Stimulated activated CD4-positive, alpha-beta T cell treated with anti-CD3 and anti-CD28 coated beads, Interleukin-1b, Interleukin-23, amount 100 ng/mL, for 48 hours (primary cell): ENCODE measurements at regions not wholly inside any gene's neighbourhood (a gene's known extent, or its start where the extent isn't known, plus 50 kb on each side); places are given as distances from the start of the nearest gene placed in this dataset.
A peak's percentile ranks its signal among the peaks of the same experiment; 100 is the strongest.
"Not testable (repeated sequence)": the region's sequence is repeated elsewhere in the genome, so short reads cannot be mapped to it uniquely, and the experiment has no call there.

Source experiments
- DNase-seq: peaks from one replicate; pipeline ENCODE4 v3.0.0-alpha.2; 2020

- DNase-seq, result not testable (repeated sequence)
These were observed 186.1 kb downstream of the CEP135 start for GRCh38 chr4:56134834-56135233.

GRCh38 chr4:56134266-56134665 is 185.5 kb downstream of the CEP135 start:
- no peak for DNase-seq

DNA sequence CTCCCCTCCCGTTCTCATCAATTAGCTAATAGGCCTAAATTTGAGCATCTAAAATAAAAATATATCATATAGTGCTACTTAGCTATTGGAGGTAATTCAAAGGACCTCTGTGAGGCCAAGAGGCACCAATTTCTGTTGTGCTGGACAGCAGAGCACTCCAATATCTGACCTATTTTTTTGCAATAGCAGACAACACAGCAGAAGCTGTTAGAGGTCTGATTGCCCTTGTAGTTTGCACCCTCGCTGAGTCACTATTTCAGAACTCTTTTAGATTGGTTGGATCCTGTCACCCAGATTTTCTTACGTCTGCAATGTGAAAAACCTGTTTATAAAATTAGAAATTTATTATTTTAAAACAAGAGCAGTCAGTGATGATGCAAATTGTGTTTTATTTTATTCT is 184.1 kb downstream of the CEP135 start:
- DNase-seq, result no peak

- DNase-seq, result not testable (repeated sequence)
These were observed 183.4 kb downstream of the CEP135 start for GRCh38 chr4:56132188-56132587.

DNA sequence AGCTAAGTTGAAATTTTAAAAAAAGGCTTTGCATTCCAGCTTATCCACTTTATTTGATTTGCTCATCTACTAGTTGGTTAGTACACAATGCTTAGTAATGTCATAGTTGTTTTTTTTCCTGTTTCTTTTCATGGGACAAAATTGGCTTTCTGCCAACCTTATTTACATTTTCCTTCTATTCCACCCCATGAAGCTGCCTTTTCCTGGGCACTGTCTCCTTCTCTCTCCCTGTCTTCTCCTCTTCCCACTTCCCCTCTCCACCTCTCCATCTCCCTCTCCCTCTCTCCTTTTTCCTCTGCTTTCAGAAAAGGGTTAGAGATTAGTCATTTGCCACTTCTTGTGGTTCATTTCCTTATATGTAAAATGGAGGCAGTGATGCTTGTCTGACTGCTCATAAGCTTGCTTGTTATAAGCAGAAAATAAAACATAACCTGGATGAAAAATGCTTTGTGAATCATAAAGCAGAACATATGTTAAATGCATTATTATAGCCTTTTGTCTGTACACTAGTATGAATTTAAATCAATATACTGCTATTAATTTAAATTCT is 181.9 kb downstream of the CEP135 start:
- DNase-seq, result no peak

- peak; percentile 6 for DNase-seq
These were observed 180.7 kb downstream of the CEP135 start for GRCh38 chr4:56129431-56129861.

- DNase-seq, result no peak
These were observed 179.5 kb downstream of the CEP135 start for GRCh38 chr4:56128213-56128612.

DNA sequence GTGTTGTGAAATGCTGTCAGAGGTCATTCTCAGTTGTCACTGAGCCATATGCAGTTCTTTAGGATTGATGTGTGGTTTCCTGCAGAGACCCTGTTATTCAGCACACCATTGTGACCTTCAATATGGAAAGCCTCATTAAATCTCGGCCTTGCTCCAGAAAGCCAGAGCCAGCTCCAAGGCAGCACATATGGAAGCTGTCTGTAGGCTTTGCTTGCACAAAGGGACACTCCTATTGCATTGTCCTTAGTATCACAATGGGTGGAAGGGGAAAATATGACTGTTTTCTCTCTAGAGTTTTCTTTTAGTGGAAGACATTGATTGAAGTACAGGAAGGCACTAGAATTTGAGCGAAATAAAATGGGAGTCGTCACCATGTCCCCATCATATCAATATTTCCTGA is 179.0 kb downstream of the CEP135 start:
- DNase-seq, result no peak

- no peak for DNase-seq
These were observed 174.8 kb downstream of the CEP135 start for GRCh38 chr4:56123547-56123946.

DNA sequence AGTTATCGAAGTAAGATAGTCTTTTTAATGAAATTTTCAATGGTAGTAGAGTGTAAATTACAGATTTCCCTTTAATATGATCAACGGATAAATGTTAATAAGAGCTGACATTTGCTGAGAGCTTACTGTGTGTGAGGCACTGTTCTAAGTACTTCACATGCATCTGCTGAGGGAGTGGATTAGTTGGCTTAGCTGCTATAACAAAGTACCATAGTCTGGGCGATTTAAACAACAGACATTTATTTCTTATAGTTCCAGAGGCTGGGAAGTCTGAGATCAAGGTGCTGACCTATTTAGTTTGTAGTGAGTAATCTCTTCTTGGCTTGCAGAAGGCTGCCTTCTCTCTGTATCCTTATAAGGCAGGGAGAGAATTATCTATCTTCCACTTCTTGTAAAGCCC is 174.3 kb downstream of the CEP135 start:
- DNase-seq, result no peak

- DNase-seq, result no peak
These were observed 170.1 kb downstream of the CEP135 start for GRCh38 chr4:56118845-56119244.

DNA sequence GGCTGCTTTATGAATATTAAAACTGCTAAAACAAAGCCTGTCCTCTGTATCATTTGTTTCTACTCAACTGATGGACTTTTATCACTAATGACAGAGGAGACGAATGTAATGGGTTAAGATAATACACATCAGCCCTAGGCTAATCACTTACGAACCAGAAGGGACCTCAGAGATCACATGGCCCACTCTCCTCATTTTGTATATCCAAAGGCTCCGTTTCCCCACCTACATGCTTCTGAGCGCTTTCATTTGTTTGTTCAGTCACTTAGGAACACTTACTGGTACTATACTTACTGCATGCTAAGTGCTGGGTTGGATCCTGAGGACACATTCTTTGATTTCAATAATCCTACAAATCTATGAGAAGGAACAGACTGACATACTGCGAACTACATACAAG is 169.3 kb downstream of the CEP135 start:
- no peak for DNase-seq

- no peak for DNase-seq
These were observed 167.2 kb downstream of the CEP135 start for GRCh38 chr4:56115898-56116297.

DNA sequence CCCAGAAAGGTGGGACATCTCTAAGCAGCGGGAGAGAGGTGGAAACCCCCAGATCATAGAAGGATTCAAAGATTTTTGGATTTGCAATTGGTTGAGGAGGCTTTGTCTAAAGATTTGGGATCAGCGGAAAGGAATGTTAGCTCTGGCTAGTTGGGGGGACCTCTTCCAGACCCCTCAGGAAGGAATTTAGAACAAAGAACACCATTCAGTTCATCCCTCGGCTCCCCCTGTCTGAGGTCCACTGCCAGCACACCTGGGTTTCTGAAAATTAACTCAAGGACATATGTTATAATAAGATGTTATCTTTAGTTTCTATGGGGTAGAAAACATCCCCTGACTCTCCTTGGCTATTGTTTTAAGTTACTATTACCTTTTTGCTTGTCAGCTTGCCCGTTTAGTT is 163.6 kb downstream of the CEP135 start:
- DNase-seq, result no peak

DNA sequence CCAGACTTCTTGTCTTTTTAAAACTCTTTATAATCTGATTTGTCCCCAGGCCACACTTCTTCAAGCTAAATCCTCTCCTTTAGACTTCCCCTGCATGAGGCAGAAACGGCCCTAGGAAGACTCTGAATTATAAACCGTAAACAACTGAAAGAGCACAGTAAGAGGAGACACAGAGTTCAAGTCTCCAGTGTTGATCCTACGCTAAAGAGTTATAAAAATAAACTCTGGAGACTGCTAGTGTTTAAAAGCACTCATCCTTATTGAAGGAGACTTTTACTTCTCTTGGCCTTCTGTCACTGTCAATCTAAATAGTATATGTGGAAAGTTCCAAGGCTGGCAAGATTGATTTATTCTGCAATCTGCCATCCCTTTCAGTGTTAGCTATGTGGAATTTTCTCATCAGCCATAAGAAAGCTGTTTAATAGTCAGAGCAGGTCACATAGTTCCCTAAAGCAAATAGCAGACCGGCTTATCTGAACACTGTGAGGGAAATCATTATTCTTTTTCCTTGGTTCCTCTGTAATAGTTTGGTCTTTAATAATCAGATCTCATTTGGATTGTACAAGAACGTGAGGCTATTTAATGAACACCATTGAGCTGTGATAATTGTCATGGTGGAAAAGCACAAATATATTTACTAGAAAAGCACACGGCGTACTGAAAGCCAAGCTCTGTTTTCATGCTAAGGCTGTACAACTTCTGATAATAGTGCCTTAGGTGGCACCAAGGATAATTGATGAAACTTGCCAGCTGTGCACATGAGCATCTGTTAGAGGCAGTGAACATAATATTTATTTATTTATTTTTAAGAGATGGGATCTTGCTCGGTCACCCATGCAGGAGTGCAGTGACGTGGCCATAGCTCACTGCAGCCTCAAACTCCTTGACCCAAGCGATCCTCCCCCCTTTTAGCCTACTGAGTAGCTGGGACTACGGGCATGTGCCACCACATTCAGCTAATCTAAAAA is 157.7 kb downstream of the CEP135 start:
- DNase-seq, result no peak

GRCh38 chr4:56104188-56104587 is 155.4 kb downstream of the CEP135 start:
- no peak for DNase-seq

DNA sequence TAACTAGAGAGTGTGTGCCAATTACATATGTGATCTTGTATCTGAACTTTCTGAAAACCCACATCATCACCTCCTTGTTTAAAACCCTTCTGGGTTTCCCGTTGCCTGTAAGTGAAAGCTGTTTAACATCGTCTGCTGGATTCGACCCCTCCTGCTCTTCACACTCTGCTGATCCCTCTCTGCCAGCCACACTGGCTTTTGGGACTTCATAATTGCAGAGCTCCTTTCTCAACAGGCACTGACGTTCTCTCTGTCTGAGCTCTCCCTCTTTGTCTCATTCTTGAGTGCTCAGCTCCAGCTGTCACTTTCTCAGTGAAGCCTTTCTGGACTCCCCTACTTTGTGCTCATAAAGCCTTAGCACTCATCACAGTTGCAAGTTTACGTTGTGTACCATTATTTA is 153.9 kb downstream of the CEP135 start:
- no peak for DNase-seq

DNA sequence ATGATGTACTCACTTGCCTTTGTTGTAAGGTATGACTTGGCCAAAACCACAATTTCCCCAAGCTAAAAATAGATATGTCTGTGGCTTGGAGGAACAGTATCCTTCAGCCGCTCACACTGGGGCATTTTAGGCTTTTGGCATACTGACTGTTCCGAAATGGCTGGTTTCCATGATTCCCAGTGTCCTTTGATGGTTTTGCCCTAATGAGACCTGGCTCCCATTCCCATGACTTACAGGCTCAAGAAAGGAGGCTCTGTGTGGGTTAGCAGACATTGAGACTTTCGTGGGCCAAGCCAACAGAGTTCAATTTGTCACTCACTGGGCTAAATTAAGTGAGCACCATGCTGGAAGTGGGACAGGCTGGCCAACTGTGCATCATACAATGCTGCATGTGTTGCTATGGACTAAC is 150.6 kb downstream of the CEP135 start:
- no peak for DNase-seq

- DNase-seq, result no peak
These were observed 144.8 kb downstream of the CEP135 start for GRCh38 chr4:56093576-56093975.

- no peak for DNase-seq
These were observed 143.8 kb downstream of the CEP135 start for GRCh38 chr4:56092540-56092939.

GRCh38 chr4:56086561-56086960 is 137.8 kb downstream of the CEP135 start:
- no peak for DNase-seq

GRCh38 chr4:56086073-56086541 is 137.4 kb downstream of the CEP135 start:
- DNase-seq, result no peak

GRCh38 chr4:56085275-56085674 is 136.5 kb downstream of the CEP135 start:
- no peak for DNase-seq

DNA sequence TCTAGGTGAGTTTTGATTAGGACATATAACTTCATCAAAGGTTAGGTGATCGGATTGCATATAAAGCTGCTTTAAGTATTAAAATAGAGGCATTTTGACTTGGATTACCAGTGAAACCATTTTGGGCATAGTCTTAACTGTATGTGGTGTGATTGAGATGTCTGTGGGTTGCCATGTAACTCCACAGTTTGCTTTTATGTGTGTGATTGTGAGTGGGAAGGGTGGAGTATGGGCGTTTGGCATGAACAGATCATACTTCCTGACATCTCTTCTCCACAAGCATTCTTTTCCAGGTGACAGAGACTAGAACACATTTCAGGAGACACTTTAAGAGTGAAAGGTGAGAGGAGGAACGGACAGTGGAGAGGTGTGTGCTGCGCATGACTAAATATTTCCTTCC is 136.1 kb downstream of the CEP135 start:
- no peak for DNase-seq
